Kidney capillary endothelial cell (primary cell): ENCODE measurements at regions not wholly inside any gene's neighbourhood (a gene's known extent, or its start where the extent isn't known, plus 50 kb on each side); places are given as distances from the start of the nearest gene placed in this dataset.
A peak's percentile ranks its signal among the peaks of the same experiment; 100 is the strongest.

Experiments used
- DNase-seq: peaks from one replicate; pipeline ENCODE4 v3.0.0-alpha.2; 2018; ENCODE audit warnings: low spot score

GRCh38 chr1:34270181-34270580, 93.5 kb downstream of the C1orf94 start:
- peak; percentile 9 for DNase-seq

GRCh38 chr1:34272152-34272551, 95.4 kb downstream of the C1orf94 start:
- DNase-seq = no peak

GRCh38 chr1:34275150-34275549, 98.4 kb downstream of the C1orf94 start:
- no peak for DNase-seq

- DNase-seq = no peak
These were observed 99.9 kb downstream of the C1orf94 start for GRCh38 chr1:34276606-34277005.

GRCh38 chr1:34277150-34277549, 100.4 kb downstream of the C1orf94 start:
- no peak for DNase-seq

- DNase-seq = no peak
These were observed 101.5 kb downstream of the C1orf94 start for GRCh38 chr1:34278211-34278610.

- no peak for DNase-seq
These were observed 103.3 kb downstream of the C1orf94 start for GRCh38 chr1:34279971-34280370.

GRCh38 chr1:34280509-34280908, 103.8 kb downstream of the C1orf94 start:
- DNase-seq = no peak

GRCh38 chr1:34283142-34283541, 106.4 kb downstream of the C1orf94 start:
- no peak for DNase-seq

GRCh38 chr1:34286511-34286910, 109.8 kb downstream of the C1orf94 start:
- no peak for DNase-seq

- DNase-seq = no peak
These were observed 114.1 kb downstream of the C1orf94 start for GRCh38 chr1:34290831-34291230.

GRCh38 chr1:34292472-34292871, 115.8 kb downstream of the C1orf94 start:
- DNase-seq = no peak

GRCh38 chr1:34296059-34296458, 119.4 kb downstream of the C1orf94 start:
- no peak for DNase-seq

GRCh38 chr1:34302798-34303197, 126.1 kb downstream of the C1orf94 start:
- no peak for DNase-seq

GRCh38 chr1:34303218-34303617, 126.5 kb downstream of the C1orf94 start:
- DNase-seq = no peak

GRCh38 chr1:34306568-34306967, 129.9 kb downstream of the C1orf94 start:
- DNase-seq = no peak

GRCh38 chr1:34312359-34312758, 135.7 kb downstream of the C1orf94 start:
- no peak for DNase-seq

GRCh38 chr1:34315974-34316373, 139.3 kb downstream of the C1orf94 start:
- no peak for DNase-seq

- DNase-seq = no peak
These were observed 140.1 kb downstream of the C1orf94 start for GRCh38 chr1:34316773-34317172.

GRCh38 chr1:34319218-34319617, 142.5 kb downstream of the C1orf94 start:
- no peak for DNase-seq

GRCh38 chr1:34320053-34320669, 143.5 kb downstream of the C1orf94 start:
- peak; percentile 91 for DNase-seq

- no peak for DNase-seq
These were observed 146.3 kb downstream of the C1orf94 start for GRCh38 chr1:34322969-34323368.

- no peak for DNase-seq
These were observed 148.3 kb downstream of the C1orf94 start for GRCh38 chr1:34324879-34325440.

GRCh38 chr1:34328281-34328799, 151.6 kb downstream of the C1orf94 start:
- DNase-seq = no peak
